Erythroblast (primary cell): ENCODE measurements at regions not wholly inside any gene's neighbourhood (a gene's known extent, or its start where the extent isn't known, plus 50 kb on each side); places are given as distances from the start of the nearest gene placed in this dataset.

Source experiments
- GATA1 ChIP-seq: IDR thresholded peaks from 2 replicates; pipeline ENCODE4 v1.6.1; 2011; ENCODE audit warnings: low read depth, mild to moderate bottlenecking, control low read depth, low read length, moderate library complexity
- POLR2A ChIP-seq: IDR thresholded peaks from 2 replicates; pipeline ENCODE4 v1.6.1; 2011; ENCODE audit warnings: mild to moderate bottlenecking, low read length

GRCh38 chr6:150690681-150691080, 91.0 kb downstream of the PLEKHG1 start:
- TF ChIP-seq POLR2A = no peak
- TF ChIP-seq GATA1 = no peak
